Mesenchymal stem cell (in vitro differentiated cells and primary cell): ENCODE measurements at regions not wholly inside any gene's neighbourhood (a gene's known extent, or its start where the extent isn't known, plus 50 kb on each side); places are given as distances from the start of the nearest gene placed in this dataset.

ENCODE experiments used
- DNase-seq: peaks from one replicate; pipeline ENCODE4 v3.0.0-alpha.2; 2013
- H2AFZ ChIP-seq: one replicate; pipeline ENCODE4 v1.6.1; 2013; ENCODE audit warnings: low read depth, mild to moderate bottlenecking, control low read depth, inconsistent platforms, low read length, moderate library complexity
- H2AK5ac ChIP-seq: 2 replicates; pipeline ENCODE4 v1.6.1; 2013; ENCODE audit warnings: low read length, moderate library complexity, mild to moderate bottlenecking, inconsistent platforms; ENCODE audit not compliant: severe bottlenecking
- H2BK120ac ChIP-seq: one replicate; pipeline ENCODE4 v1.6.1; 2013; ENCODE audit warnings: low read depth, mild to moderate bottlenecking, inconsistent platforms, low read length, moderate library complexity
- H2BK12ac ChIP-seq, 2 experiments: one replicate each; pipeline ENCODE4 v1.6.1; 2013; ENCODE audit warnings: inconsistent platforms in 2 of 2, low read length in 2 of 2, mild to moderate bottlenecking in 2 of 2, moderate library complexity in 2 of 2, control low read depth in 1 of 2
- H2BK15ac ChIP-seq: one replicate; pipeline ENCODE4 v1.6.1; 2013; ENCODE audit warnings: mild to moderate bottlenecking, low read depth, inconsistent platforms; ENCODE audit not compliant: poor library complexity, severe bottlenecking
- H2BK5ac ChIP-seq: 2 replicates; pipeline ENCODE4 v1.6.1; 2013; ENCODE audit warnings: low read depth, mild to moderate bottlenecking, low read length, control low read depth, inconsistent platforms; ENCODE audit not compliant: poor library complexity, severe bottlenecking
- H3K14ac ChIP-seq, 2 experiments: one replicate each; pipeline ENCODE4 v1.6.1; 2013; ENCODE audit warnings: inconsistent platforms in 2 of 2, low read length in 2 of 2, control low read depth in 1 of 2, mild to moderate bottlenecking in 1 of 2, moderate library complexity in 1 of 2
- H3K18ac ChIP-seq, 2 experiments: one replicate each; pipeline ENCODE4 v1.6.1; 2013; ENCODE audit warnings: inconsistent platforms in 2 of 2, low read length in 2 of 2, control low read depth in 1 of 2, low read depth in 1 of 2, mild to moderate bottlenecking in 1 of 2
- H3K23ac ChIP-seq, 2 experiments: one replicate each; pipeline ENCODE4 v1.6.1; 2013; ENCODE audit warnings: inconsistent platforms in 2 of 2, low read length in 2 of 2, mild to moderate bottlenecking in 2 of 2, moderate library complexity in 2 of 2, control low read depth in 1 of 2
- H3K27ac ChIP-seq: 2 replicates; pipeline ENCODE4 v1.5.1; 2013; ENCODE audit warnings: mild to moderate bottlenecking, moderate library complexity, low read length, control low read depth, inconsistent platforms; ENCODE audit not compliant: poor library complexity, severe bottlenecking
- H3K27me3 ChIP-seq, 2 experiments: 2 replicates each; pipeline versions ENCODE4 v1.6.1 to v1.7.0; 2013; ENCODE audit warnings: low read length in 2 of 2, mild to moderate bottlenecking in 2 of 2, moderate library complexity in 2 of 2, control low read depth in 1 of 2, inconsistent platforms in 1 of 2; ENCODE audit not compliant: control insufficient read depth in 1 of 2, insufficient read depth in 1 of 2
- H3K36me3 ChIP-seq, 2 experiments: 2 replicates each; pipeline versions ENCODE4 v1.6.1 to v1.7.0; 2013; ENCODE audit warnings: low read length in 2 of 2, control low read depth in 1 of 2, inconsistent platforms in 1 of 2, low read depth in 1 of 2, mild to moderate bottlenecking in 1 of 2; ENCODE audit not compliant: insufficient read depth in 2 of 2, control insufficient read depth in 1 of 2
- H3K4ac ChIP-seq, 2 experiments: one replicate each; pipeline ENCODE4 v1.6.1; 2013; ENCODE audit warnings: inconsistent platforms in 2 of 2, low read length in 2 of 2, mild to moderate bottlenecking in 2 of 2, moderate library complexity in 2 of 2, control low read depth in 1 of 2, low read depth in 1 of 2
- H3K4me1 ChIP-seq: 2 replicates; pipeline ENCODE4 v1.6.1; 2013; ENCODE audit warnings: low read depth, low read length, control low read depth; ENCODE audit not compliant: control insufficient read depth, insufficient read depth
- H3K4me2 ChIP-seq: 2 replicates; pipeline ENCODE4 v1.6.1; 2013; ENCODE audit warnings: low read length, mild to moderate bottlenecking, inconsistent platforms; ENCODE audit not compliant: poor library complexity, severe bottlenecking
- H3K4me3 ChIP-seq, 2 experiments: 2 replicates each; pipeline versions ENCODE4 v1.5.1 to v1.7.0; 2013; ENCODE audit warnings: low read length in 2 of 2, mild to moderate bottlenecking in 2 of 2, control low read depth in 1 of 2, low read depth in 1 of 2; ENCODE audit not compliant: insufficient read depth in 1 of 2
- H3K79me1 ChIP-seq: replicated peaks from 2 replicates; pipeline ENCODE4 v1.6.1; 2013; ENCODE audit warnings: mild to moderate bottlenecking, control low read depth, low read length, inconsistent platforms; ENCODE audit not compliant: poor library complexity, severe bottlenecking
- H3K9ac ChIP-seq: 2 replicates; pipeline ENCODE4 v1.7.0; 2013; ENCODE audit warnings: mild to moderate bottlenecking, low read length, moderate library complexity
- H3K9me3 ChIP-seq: 2 replicates; pipeline ENCODE4 v1.7.0; 2013; ENCODE audit warnings: mild to moderate bottlenecking, low read length; ENCODE audit not compliant: control insufficient read depth
- H4K8ac ChIP-seq: one replicate; pipeline ENCODE4 v1.6.1; 2013; ENCODE audit warnings: inconsistent platforms, mild to moderate bottlenecking, low read length, moderate library complexity
- H4K91ac ChIP-seq: one replicate; pipeline ENCODE4 v1.6.1; 2013; ENCODE audit warnings: mild to moderate bottlenecking, low read length, inconsistent platforms
- WGBS: methylation state at CpG from one replicate; pipeline ENCODE4 v1.1.7; 2013; ENCODE audit warnings: mixed read lengths; 5-methylcytosine and 5-hydroxymethylcytosine counted together

DNA sequence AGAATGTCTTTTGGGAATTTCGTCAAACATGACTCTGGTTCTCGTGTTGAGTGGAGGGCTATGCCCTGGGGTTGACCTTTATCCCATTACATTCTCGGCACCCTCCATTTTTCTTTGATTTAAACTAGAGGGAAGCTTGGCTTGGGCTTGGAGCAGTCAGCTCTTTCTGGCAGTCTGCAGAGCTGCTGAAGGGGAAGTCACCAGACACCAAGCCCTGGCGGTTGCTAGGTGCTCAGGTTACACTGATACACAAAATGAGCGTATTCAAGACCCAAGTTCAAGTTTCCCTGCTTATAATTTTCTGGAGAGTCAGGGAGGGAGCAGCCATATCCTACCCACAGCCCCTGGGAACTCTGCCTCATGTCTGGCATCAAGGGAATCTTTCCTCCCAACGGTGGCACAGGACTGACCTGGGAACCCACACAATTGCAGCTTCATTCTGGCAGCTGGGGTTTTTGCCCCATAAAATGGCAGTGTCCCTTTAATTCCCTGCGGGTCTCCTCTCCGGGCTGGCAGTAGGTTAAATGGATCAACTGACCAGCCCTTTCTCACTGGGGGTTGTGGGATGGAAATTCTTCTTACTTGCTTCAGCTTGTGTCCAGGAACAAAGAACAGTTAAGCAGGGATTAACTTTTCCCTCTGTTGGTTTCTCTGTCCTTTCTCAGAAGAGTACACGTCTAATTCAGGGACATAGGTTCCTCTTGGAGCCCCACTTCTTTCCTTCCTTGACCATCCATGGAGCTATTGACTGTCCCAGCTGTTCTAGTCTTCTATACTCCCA, 110.0 kb upstream of the DLG1 start:
- 81% methylated on average over 9 of the region's 9 CpGs for WGBS
- no peak for DNase-seq

DNA sequence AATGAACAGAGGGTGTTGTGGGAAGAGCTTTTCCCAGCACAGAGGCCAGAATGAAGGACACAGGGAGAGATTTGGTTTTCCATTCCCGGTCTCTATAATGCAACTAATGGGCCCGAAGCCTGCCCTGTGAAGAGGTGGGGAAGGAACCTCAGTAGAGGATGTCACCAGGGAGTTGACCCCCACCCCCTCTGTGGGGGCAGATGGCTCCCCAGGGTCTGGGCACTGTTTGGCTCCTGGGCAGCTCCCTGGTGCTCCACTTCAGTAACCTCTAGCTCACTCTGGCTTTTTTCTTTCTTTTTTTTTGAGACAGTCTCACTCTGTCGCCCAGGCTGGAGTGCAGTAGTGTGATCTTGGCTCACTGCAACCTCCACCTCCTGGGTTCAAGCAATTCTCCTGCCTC, 109.1 kb upstream of the DLG1 start:
- H3K18ac ChIP-seq: no peak overlapping the region
- H3K4me1 ChIP-seq: peaks cover 3% of the 10 kb centered on the region
- no peak overlapping the region for H3K4me3 ChIP-seq
- H3K79me1 ChIP-seq: no peaks in the 10 kb centered on the region
- H3K4ac ChIP-seq: no peak overlapping the region
- no peak overlapping the region for H3K23ac ChIP-seq
- H3K9ac ChIP-seq: no peak overlapping the region
- H3K27me3 ChIP-seq: peaks cover 0 to 65% of the 10 kb centered on the region in 2 experiments
- peaks cover 7% of the 10 kb centered on the region for H3K9me3 ChIP-seq
- no peaks in the 10 kb centered on the region for H3K36me3 ChIP-seq
- no peak overlapping the region for H3K27ac ChIP-seq
- no peak overlapping the region for H4K91ac ChIP-seq
- H3K4me2 ChIP-seq: no peak overlapping the region
- no peak overlapping the region for H4K8ac ChIP-seq
- no peak overlapping the region for H3K14ac ChIP-seq
- no peak overlapping the region for H2BK5ac ChIP-seq
- no peak overlapping the region for H2BK15ac ChIP-seq
- 97% methylated on average over 3 of the region's 3 CpGs for WGBS
- H2AK5ac ChIP-seq: no peak overlapping the region
- H2BK12ac ChIP-seq: no peak overlapping the region
- H2AFZ ChIP-seq: no peak overlapping the region
- H2BK120ac ChIP-seq: no peak overlapping the region
- DNase-seq: no peak

More for the DNA sequence above, 110.0 kb upstream of the DLG1 start:
- Histone ChIP-seq H3K23ac (no peak overlapping the region), H2BK12ac (no peak overlapping the region), H3K27me3 (peaks cover 0 to 56% of the 10 kb centered on the region in 2 experiments), H3K18ac (peak overlapping the region in 1 of 2 experiments; percentile 21), H3K4me3 (no peak overlapping the region), H3K9ac (no peak overlapping the region), H4K8ac (no peak overlapping the region), H3K4me1 (peaks cover 3% of the 10 kb centered on the region), H3K79me1 (no peaks in the 10 kb centered on the region), H3K14ac (no peak overlapping the region), H3K27ac (no peak overlapping the region), H2AFZ (no peak overlapping the region), H4K91ac (no peak overlapping the region), H3K36me3 (no peaks in the 10 kb centered on the region), H3K4me2 (no peak overlapping the region), H2BK15ac (no peak overlapping the region), H2BK120ac (no peak overlapping the region), H2AK5ac (no peak overlapping the region), H3K9me3 (peaks cover 7% of the 10 kb centered on the region), H3K4ac (no peak overlapping the region), H2BK5ac (no peak overlapping the region)

DNA sequence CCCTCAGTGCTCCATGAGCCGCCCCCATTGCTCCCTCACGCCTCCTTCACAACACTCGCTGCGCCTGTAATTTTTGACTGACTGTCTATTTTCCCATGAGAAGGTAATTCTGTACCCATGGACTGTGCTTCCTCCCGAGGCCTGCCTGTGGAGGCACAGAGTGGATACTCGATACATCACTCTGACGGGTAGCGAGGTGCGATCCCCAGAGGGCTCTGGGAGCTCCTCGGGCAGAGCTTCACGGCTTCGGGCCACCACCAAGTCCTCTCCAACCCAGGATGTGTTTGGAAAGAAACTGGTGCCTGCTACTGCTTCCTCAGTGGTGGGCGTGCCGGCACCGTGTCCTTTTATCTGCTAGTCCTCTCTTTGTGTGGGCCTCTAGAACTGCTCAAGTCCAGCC, 108.6 kb upstream of the DLG1 start:
- Histone ChIP-seq H2BK120ac (no peak overlapping the region), H4K8ac (no peak overlapping the region), H2BK5ac (no peak overlapping the region), H3K4ac (no peak overlapping the region), H2AK5ac (no peak overlapping the region), H3K9me3 (peaks cover 7% of the 10 kb centered on the region), H3K4me2 (no peak overlapping the region), H3K18ac (no peak overlapping the region), H3K27ac (no peak overlapping the region), H2AFZ (no peak overlapping the region), H3K14ac (no peak overlapping the region), H3K4me3 (no peak overlapping the region), H2BK12ac (no peak overlapping the region), H3K4me1 (peaks cover 3% of the 10 kb centered on the region), H3K23ac (no peak overlapping the region), H3K36me3 (no peaks in the 10 kb centered on the region), H3K79me1 (no peaks in the 10 kb centered on the region), H3K9ac (no peak overlapping the region), H3K27me3 (peaks cover 0 to 68% of the 10 kb centered on the region in 2 experiments), H4K91ac (no peak overlapping the region), H2BK15ac (no peak overlapping the region)
- 96% methylated on average over 15 of the region's 15 CpGs for WGBS
- no peak for DNase-seq

DNA sequence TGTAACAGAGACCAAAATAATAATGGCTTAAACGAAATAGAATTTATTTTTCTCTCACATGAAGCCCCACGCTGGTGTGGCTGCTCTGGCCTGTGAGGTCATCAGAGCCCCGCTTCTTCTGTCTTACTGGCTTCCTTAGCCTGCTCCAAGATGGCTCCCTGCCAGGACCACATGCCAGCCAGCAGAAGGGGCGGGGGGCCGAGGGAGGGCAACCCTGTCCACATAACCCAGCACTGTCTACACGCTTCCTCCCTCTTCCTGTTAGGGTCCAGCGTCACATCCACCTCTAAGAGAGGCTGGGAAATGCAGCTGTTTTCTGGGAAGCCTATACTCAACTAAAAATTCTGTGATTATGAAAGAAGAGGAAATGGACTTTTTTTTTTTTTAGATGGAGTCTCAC, 107.9 kb upstream of the DLG1 start:
- H2BK12ac ChIP-seq: no peak overlapping the region
- no peaks in the 10 kb centered on the region for H3K79me1 ChIP-seq
- peaks cover 7% of the 10 kb centered on the region for H3K9me3 ChIP-seq
- H3K4me1 ChIP-seq: peaks cover 3% of the 10 kb centered on the region
- H3K36me3 ChIP-seq: no peaks in the 10 kb centered on the region
- no peak overlapping the region for H2BK120ac ChIP-seq
- H2BK5ac ChIP-seq: no peak overlapping the region
- peaks cover 0 to 71% of the 10 kb centered on the region in 2 experiments for H3K27me3 ChIP-seq
- no peak overlapping the region for H3K9ac ChIP-seq
- no peak overlapping the region for H3K27ac ChIP-seq
- no peak overlapping the region for H4K91ac ChIP-seq
- no peak overlapping the region for H3K23ac ChIP-seq
- no peak overlapping the region for H3K4ac ChIP-seq
- H2AFZ ChIP-seq: no peak overlapping the region
- WGBS: 82% methylated on average over 6 of the region's 7 CpGs
- DNase-seq: no peak
- H3K4me2 ChIP-seq: no peak overlapping the region
- no peak overlapping the region for H4K8ac ChIP-seq
- H2AK5ac ChIP-seq: no peak overlapping the region
- no peak overlapping the region for H3K4me3 ChIP-seq
- no peak overlapping the region for H3K18ac ChIP-seq
- no peak overlapping the region for H2BK15ac ChIP-seq
- no peak overlapping the region for H3K14ac ChIP-seq
